SK-N-MC (cell line): ENCODE measurements at regions not wholly inside any gene's neighbourhood (a gene's known extent, or its start where the extent isn't known, plus 50 kb on each side); places are given as distances from the start of the nearest gene placed in this dataset.

Experiments
- EZH2 ChIP-seq: fragments of 200-600 bp; sonication (generic); IDR thresholded peaks from one replicate; pipeline ENCODE4 v1.6.1; 2017; ENCODE audit warnings: antibody characterized with exemption
- POLR2AphosphoS5 ChIP-seq: IDR thresholded peaks from 2 replicates; pipeline ENCODE4 v1.6.1; 2012; ENCODE audit warnings: mild to moderate bottlenecking, low read depth, low read length, borderline replicate concordance

DNA sequence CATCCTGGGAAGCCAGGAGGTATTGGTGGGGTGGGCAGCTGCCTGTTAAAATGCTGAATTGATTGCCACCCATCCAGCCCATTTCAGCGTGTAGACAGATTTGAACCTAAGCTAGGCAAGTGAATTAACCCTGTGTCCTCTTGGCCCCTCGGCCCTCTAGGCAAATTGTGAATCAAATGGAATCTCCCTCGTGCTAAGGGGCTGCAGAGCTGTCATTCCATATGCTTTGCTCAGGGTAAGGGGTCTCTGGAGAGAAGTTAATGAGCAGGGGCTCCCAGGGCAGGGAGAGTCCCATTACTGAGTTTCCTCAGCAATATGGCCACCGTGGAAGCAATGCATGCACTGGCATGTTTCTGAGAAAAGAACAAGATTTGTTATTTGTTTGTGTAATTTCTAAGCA lies 117.7 kb upstream of the RCN1 start:
- TF ChIP-seq EZH2 (no peak), POLR2AphosphoS5 (no peak)
